ENCODE measurements at regions not wholly inside any gene's neighbourhood (a gene's known extent, or its start where the extent isn't known, plus 50 kb on each side); places are given as distances from the start of the nearest gene placed in this dataset.
A peak's percentile ranks its signal among the peaks of the same experiment; 100 is the strongest.
"Not testable (repeated sequence)": the region's sequence is repeated elsewhere in the genome, so short reads cannot be mapped to it uniquely, and the experiment has no call there.

DNA sequence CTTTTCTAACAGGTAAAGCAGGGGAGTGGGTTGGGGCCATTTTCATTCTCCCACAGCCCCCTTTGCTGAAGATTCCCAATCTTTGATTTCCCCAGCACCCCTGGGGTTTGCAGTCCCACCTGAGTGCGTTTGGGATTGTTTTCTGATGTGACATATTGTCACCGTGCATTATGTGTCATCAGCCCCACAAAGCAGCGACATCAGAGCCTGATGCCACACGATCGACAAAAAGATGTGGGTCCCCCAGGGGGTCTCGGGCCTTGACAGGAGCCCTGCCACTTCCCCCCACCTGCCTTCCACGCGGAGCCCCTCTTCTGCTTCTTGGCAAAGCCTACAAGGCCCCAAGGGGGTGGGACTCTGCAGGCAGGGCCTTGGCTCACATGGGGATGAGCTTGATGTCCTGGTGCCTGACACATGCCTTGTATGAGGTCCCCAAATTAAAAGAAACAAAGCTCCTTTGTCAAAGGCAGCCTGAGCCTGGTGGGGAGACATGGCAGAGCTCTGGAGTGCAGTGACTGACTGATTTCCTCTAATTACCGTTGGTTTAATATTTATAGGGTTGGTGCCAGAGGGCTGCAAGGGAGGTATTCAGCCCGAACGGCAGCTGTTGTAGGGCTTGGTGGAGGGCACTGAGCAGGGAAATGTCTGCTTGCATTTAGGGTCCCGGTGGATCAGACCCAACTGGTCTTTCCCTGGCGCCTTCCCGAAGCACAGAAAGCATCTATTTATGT is 149.2 kb downstream of the MIAT start:
- no peak for DNase-seq

GRCh38 chr22:26811647-26811992 is 154.2 kb downstream of the MIAT start:
- no peak for DNase-seq

- DNase-seq: no peak
Measured at GRCh38 chr22:26812731-26813130, 155.3 kb downstream of the MIAT start.

DNA sequence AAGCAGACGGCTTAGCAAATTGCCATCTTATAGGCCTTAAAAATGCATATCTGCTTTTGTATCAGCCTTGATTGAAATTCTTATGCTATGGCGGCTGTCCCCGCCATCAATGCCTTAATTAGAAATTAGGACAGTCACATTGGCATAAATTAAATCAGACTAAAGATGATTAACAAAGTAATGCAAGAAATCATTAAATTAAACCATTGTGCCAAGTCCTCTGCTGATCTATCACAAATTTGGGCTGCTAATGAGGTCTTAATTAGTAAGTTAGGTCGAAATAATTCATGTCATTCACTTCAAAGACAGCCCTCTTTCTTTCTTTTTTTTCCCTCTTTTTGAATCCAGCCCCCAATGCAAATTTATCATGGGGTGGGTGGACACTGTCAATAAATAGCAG is 159.3 kb downstream of the MIAT start:
- DNase-seq: no peak

GRCh38 chr22:26817926-26818325 is 160.5 kb downstream of the MIAT start:
- DNase-seq: no peak

DNA sequence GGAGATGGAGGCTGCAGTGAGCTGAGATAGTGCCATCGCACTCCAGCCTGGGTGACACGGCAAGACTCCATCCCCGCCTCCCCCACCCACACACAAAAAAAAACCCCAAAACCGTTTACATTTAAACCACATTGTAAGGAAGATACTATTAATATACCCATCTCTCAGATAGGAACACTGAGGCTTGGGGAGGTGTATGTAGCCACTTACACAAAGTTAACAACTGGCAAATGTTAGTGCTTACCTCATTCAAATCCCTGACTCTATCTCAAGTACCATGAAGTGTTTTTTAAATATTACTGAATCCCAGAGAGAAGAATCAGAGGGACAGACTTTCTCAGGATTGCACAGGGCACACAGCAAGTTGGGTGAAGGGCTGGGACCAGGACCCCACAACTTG is 164.5 kb downstream of the MIAT start:
- DNase-seq: no peak

DNA sequence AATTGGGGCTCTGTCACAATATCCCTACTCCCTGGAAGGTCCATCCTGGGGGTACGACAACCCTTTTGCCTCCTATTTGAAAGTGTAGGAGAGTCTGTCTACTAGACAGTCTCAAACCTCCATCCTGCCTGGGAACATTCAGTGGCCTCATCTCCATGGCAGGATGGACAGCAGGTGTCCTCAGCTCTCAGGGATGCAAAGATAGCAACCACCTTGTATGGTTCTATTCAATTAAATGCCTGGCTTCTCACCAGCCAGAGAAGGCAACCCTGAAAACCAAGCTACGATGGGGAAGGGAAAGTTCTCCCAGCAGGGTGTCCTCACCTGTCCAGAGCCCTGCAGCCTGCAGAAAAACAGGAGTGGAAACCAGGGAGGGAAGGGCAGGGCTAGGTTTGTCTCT is 164.9 kb downstream of the MIAT start:
- peak; percentile 45 for DNase-seq

- no peak for DNase-seq
Measured at GRCh38 chr22:26823966-26824365, 166.6 kb downstream of the MIAT start.

DNA sequence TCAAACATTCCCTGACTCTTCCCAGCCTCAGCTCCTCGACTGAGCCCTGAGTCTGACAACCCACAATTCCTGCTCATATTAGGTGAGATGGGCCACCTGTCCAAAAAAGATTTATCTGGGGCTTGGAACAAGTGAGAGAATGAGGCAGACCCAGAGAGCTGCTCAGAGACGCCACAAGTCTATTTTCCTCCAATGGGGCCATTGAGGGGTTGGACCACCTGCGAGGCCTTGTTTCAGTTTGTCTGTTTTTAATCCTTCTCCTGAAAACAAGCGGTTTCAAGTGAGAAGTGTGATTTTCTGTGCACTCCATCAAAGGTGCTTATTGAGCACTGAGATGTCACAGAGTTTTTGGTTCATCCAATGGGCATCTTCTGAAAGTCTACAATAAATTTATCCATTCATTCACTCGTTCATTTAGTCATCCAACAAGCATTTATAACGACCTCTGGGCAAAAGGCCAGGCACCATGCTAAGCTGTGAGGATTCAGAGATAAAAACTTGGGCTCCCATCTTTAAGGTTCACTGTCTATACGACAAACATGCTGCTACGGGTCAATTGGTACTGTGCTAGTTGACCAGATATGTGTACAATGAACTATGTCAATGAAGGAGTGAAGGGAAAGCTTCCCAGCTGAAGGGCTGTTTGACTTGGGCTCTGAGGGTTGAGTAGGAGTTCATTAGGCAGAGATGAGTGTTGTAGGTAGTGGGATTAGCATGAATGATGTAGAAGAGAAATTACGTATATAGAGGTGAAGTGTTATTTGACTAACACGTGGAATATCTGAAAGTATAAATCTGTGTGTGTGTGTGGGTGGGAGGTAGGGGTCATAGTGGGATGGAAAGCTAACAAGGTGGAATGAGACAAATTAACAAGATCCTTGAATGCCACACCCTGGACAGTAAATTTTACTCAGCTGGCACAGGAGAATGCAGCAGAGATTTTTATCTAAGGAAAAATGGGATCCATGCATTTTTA is 168.9 kb downstream of the MIAT start:
- no peak for DNase-seq

- no peak for DNase-seq
Measured at GRCh38 chr22:26827611-26828010, 170.2 kb downstream of the MIAT start.

GRCh38 chr22:26828311-26828710 is 170.9 kb downstream of the MIAT start:
- DNase-seq: no peak

DNA sequence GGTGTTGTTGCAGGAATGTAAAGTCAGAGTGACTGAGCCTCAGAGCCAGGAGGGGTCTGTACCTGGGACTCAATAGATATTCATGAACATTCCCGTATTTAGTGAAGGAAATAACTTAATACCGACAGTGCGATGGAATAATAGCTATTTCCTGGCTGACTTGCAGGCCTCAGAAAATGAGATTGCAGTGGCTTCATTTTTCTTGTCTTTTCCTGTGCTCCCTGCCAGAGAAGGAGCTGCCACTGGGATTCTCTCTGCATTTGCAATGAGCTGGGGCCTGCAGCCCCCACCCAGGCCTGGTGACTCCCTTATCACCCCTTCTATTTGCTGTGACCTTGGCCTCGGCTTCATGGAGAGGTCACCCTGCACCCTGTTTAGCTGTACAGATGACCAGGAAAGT is 173.4 kb downstream of the MIAT start:
- DNase-seq: no peak

DNA sequence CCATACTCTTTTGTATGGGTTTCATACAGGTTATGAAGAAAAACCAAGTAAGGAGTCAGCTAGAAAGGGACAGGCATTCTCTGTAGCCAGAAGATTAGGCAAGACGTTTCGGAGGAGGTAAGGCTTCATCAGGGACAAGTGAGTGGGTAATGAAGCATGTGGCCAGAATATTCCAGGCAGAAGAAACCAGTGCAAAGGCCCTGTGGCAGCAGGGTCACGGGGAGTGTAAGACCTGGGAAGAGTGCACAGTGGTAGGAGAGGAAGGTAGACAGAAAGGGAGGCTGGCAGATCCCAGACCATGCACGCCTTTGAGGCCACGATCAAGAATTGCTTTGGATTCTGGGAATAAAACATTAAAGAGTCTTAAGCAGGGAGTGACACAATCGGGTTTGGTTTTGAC is 177.6 kb downstream of the MIAT start:
- DNase-seq: no peak

DNA sequence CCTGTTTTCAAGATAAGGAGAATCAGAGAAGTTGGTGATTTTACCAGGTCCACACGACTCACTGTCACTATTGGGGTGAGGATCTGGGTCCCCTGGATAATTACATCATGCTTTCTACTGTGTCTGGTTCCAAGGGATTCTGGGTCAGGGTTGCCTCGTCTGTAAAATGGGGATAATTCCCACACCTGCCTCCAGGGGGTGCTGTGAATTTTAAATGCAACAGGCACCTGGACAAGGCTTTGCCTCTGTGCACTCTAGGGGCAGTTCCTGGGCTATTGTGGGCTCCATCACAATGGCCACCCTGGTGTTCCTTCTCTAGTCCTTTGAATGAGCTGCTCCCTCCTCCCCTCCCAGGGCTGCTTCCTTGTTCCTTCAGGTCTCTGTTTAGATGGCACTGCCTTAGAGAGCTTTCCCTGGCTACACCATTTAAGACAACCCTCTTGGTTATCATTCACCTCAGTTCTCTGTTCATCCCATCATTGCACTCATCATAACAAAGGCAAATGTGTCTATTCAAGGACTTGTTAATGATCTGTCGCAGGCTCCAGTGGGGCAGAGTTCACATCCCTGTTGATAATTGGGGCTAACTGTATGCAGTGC is 178.6 kb downstream of the MIAT start:
- DNase-seq: peak; percentile 7

DNA sequence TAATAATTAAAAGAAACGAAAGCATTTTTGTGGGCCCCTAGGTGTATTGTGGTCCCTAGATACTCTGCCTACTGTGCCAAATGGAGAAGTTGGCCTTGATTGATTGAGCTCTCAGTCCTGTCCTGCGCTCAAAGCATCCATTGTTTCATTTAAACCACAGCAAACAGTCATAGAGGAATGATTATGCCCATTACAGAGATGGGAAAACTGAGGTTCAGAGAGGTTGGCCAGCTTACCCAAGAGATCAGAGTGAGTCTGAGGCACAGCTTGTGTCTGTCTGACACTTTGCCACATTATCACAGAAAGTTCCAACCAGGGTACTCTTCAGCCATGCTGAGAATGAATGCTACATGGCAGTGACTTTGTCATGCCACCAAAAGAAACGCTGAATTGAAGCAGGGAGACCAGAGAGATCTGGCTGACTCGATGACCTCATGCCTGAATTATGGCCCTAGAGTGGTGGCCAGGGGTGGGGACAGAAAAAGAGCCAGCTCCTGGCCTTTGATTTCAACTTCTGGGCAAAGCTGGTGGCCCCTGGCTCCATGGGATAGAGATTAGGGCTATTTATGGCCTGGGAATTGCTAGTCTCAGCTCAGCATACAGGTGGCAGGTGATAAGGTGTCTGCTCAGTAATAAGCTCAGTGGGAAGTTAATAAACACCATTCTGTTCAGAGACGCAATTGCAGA is 180.5 kb downstream of the MIAT start:
- DNase-seq: no peak

- DNase-seq: no peak
Measured at GRCh38 chr22:26838471-26838825, 181.1 kb downstream of the MIAT start.

GRCh38 chr22:26839216-26839615 is 181.8 kb downstream of the MIAT start:
- no peak for DNase-seq

DNA sequence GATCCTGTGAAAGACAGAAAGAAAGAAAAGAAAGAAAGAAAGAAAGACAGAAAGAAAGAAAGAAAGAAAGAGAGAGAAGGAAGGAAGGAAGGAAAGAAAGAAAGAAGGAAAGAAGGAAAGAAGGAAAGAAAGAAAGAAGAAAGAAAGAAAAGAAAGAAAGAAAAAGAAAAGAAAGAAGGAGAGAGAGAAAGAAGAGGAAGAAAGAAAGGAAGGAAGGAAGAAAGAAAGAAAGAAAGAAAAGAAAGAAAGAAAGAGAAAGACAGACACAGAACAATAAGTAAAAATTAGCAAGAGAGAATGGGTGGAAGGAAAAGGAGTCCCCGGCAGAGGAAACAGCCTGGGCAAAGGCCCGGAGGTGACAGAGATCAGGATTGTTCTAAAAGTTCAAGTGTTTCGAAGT is 183.4 kb downstream of the MIAT start:
- not testable (repeated sequence) for DNase-seq

DNA sequence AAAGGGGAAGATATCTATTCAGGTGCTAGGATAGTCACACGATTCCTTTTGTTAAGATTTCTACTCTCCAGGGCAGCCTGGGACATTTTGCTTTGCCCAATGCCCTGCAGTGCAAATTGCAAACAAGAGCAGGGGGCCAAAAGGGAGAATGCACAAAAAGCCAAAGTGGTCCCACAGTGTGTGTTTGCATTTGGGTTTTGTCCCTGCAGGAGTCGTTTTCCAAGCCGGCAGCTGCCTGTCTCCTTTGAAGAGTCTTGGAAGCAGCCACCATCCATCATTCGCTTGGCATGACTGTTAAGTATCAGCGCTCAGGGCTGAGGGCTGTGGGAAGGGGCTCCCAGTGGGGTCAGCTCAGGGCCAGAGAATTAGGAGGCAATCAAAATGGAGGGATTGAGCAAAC is 184.7 kb downstream of the MIAT start:
- no peak for DNase-seq

DNA sequence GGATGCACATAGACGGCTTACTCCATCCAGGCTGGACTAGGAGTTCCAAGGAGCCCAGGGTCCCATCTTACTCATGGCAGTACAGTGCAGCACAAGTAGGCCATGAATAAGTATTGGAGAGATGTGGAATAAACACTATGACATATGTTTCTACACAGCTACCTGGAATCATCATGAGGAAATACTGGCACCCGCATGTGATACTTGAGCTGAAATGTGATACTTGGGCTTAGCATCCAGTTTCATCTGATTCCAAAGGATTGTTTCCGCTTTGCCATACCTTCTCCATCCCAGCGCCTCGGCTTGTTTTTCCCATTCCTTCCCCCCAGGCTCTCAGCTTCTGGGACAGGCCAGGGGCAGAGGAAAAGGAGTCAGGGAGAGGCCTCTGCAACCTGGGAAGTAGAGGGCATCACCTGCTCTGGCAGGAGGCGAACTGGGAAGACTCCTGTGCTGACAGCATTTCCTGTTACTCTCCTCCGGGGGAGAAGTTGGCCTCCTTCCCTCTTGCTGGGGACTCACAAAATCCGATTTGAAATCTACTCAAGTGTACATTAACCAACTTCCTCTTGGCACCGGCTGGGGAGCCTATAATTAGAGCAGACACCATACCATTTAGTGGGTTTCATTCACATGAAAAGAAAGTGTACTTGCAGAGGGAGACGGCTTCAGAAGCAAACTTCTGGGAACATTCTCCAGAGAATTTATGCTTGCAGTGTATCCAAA is 187.8 kb downstream of the MIAT start:
- DNase-seq: no peak

GRCh38 chr22:26846076-26846475 is 188.7 kb downstream of the MIAT start:
- no peak for DNase-seq

DNA sequence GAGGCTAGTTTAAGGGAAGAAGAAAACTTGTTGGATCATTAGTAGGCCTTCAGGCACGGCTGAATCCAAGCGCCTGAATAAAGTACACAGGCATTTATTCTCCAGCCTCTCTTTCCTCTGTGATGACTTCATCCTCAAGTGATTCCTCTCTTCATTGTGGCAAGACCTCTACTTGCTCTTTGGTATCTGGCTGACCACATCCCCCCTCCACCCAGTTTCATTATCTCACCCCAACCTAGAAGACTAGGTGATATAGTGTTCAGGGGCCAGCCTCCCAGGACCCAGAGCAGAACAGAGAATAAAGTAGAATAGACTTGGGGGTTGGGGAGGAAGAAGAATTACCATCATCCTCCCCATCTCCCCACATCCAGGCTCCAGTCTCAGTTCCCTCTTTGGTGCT is 189.3 kb downstream of the MIAT start:
- DNase-seq: no peak

- no peak for DNase-seq
Measured at GRCh38 chr22:26847046-26847445, 189.7 kb downstream of the MIAT start.
